SU-DHL-6 (cell line): ENCODE measurements at regions not wholly inside any gene's neighbourhood (a gene's known extent, or its start where the extent isn't known, plus 50 kb on each side); places are given as distances from the start of the nearest gene placed in this dataset.

Source experiments
- H2AFZ ChIP-seq: fragments of 200-600 bp; sonication (generic); 2 replicates; pipeline ENCODE4 v1.6.1; 2014; ENCODE audit warnings: low read depth, mild to moderate bottlenecking, moderate library complexity, mixed read lengths, antibody characterized with exemption, low read length; ENCODE audit not compliant: severe bottlenecking
- H3F3A ChIP-seq: fragments of 200-600 bp; shearing (Covaris generic); 2 replicates; pipeline ENCODE4 v1.6.0; 2016; ENCODE audit warnings: antibody characterized with exemption, mild to moderate bottlenecking; ENCODE audit not compliant: insufficient read depth
- H3K27ac ChIP-seq: fragments of 200-600 bp; sonication (generic); 2 replicates; pipeline ENCODE4 v1.5.1; 2016; ENCODE audit warnings: low read depth, mild to moderate bottlenecking, low read length, moderate library complexity, mixed read lengths
- H3K27me3 ChIP-seq: fragments of 200-600 bp; sonication (generic), shearing (Covaris generic); 2 replicates; pipeline ENCODE4 v1.6.0; 2014; ENCODE audit warnings: mild to moderate bottlenecking, low read length
- H3K36me3 ChIP-seq: fragments of 200-600 bp; sonication (generic); 2 replicates; pipeline ENCODE4 v1.6.1; 2014; ENCODE audit warnings: mild to moderate bottlenecking, low read length, mixed read lengths
- H3K4me2 ChIP-seq: fragments of 300-600, 200-600 bp; shearing (Covaris generic), sonication (generic); 2 replicates; pipeline ENCODE4 v1.6.0; 2014; ENCODE audit warnings: low read length, low read depth, mild to moderate bottlenecking; ENCODE audit not compliant: poor library complexity, severe bottlenecking
- H3K4me3 ChIP-seq: fragments of 200-600 bp; sonication (generic); 2 replicates; pipeline ENCODE4 v1.5.1; 2014; ENCODE audit warnings: antibody characterized with exemption, low read length, mild to moderate bottlenecking, mixed read lengths; ENCODE audit not compliant: insufficient read depth, poor library complexity, severe bottlenecking
- H3K79me2 ChIP-seq: fragments of 200-600 bp; sonication (generic); 2 replicates; pipeline ENCODE4 v1.6.1; 2014; ENCODE audit warnings: mild to moderate bottlenecking, low read length, moderate library complexity; ENCODE audit not compliant: insufficient read depth
- H3K9ac ChIP-seq: fragments of 200-600 bp; sonication (generic); 2 replicates; pipeline ENCODE4 v1.7.0; 2014; ENCODE audit warnings: mild to moderate bottlenecking, low read length
- H3K9me2 ChIP-seq: fragments of 200-600 bp; sonication (generic); replicated peaks from 2 replicates; pipeline ENCODE4 v1.6.1; 2014; ENCODE audit warnings: low read length; ENCODE audit not compliant: insufficient read depth
- H3K9me3 ChIP-seq: fragments of 200-600 bp; sonication (generic); 2 replicates; pipeline ENCODE4 v1.6.1; 2014; ENCODE audit warnings: low read length, mixed read lengths; ENCODE audit not compliant: insufficient read depth
- H4K20me1 ChIP-seq: fragments of 200-600 bp; sonication (generic); 2 replicates; pipeline ENCODE4 v1.6.1; 2014; ENCODE audit warnings: low read depth, mild to moderate bottlenecking, antibody characterized with exemption, low read length, moderate library complexity, mixed read lengths
- EZH2phosphoT487 ChIP-seq: fragments of 200-600 bp; sonication (generic), shearing (Covaris generic); conservative IDR thresholded peaks from 2 replicates; pipeline ENCODE4 v1.6.1; 2018; ENCODE audit warnings: mild to moderate bottlenecking, antibody characterized with exemption, low read length, moderate library complexity, mixed read lengths
- TF ChIP-seq, protein P1 (sequence below): fragments of 200-600 bp; sonication (generic); IDR thresholded peaks from one replicate; pipeline ENCODE4 v1.5.1; 2017; ENCODE audit warnings: antibody characterized with exemption, mild to moderate bottlenecking, low read length, moderate library complexity; ENCODE audit not compliant: insufficient read depth, poor library complexity, severe bottlenecking

DNA sequence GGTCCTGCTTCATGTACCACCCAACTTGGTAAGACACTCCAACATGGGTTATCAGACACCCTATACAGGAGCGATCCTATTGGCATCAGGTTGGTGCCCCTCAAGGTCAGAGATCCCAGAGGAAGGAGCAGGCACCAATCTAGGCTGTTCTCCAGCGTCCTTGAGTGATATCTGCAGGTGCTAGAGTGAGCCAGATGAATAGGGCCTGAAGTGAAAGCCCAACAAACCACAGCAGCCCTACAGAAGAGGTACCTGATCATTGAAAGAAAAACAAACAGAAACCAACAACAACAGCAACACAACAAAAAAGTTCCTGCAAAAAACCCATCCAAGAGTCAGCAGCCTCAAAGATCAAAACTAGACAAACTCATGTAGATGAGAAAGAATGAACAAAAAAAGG lies 584.8 kb downstream of the HINT1 start:
- Histone ChIP-seq H3K9ac (no peak overlapping the region), H3K27ac (no peak overlapping the region), H3K36me3 (no peaks in the 10 kb centered on the region), H3K4me2 (no peak overlapping the region), H3F3A (no peaks in the 10 kb centered on the region), H3K27me3 (no peaks in the 10 kb centered on the region), H3K4me3 (no peak overlapping the region), H4K20me1 (no peaks in the 10 kb centered on the region), H3K9me2 (no peaks in the 10 kb centered on the region), H2AFZ (no peak overlapping the region), H3K79me2 (no peaks in the 10 kb centered on the region), H3K9me3 (no peaks in the 10 kb centered on the region)
- no peak for TF ChIP-seq EZH2phosphoT487
- TF ChIP-seq, protein P1, sequence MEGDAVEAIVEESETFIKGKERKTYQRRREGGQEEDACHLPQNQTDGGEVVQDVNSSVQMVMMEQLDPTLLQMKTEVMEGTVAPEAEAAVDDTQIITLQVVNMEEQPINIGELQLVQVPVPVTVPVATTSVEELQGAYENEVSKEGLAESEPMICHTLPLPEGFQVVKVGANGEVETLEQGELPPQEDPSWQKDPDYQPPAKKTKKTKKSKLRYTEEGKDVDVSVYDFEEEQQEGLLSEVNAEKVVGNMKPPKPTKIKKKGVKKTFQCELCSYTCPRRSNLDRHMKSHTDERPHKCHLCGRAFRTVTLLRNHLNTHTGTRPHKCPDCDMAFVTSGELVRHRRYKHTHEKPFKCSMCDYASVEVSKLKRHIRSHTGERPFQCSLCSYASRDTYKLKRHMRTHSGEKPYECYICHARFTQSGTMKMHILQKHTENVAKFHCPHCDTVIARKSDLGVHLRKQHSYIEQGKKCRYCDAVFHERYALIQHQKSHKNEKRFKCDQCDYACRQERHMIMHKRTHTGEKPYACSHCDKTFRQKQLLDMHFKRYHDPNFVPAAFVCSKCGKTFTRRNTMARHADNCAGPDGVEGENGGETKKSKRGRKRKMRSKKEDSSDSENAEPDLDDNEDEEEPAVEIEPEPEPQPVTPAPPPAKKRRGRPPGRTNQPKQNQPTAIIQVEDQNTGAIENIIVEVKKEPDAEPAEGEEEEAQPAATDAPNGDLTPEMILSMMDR = no peak

GRCh38 chr5:130578354-130578753 lies 586.7 kb downstream of the HINT1 start:
- Histone ChIP-seq H3K9me2 (no peaks in the 10 kb centered on the region), H3K36me3 (no peaks in the 10 kb centered on the region), H4K20me1 (no peaks in the 10 kb centered on the region), H3F3A (no peaks in the 10 kb centered on the region), H3K79me2 (no peaks in the 10 kb centered on the region), H3K27ac (no peak overlapping the region), H3K9ac (no peak overlapping the region), H3K27me3 (no peaks in the 10 kb centered on the region), H3K4me2 (no peak overlapping the region), H2AFZ (no peak overlapping the region), H3K9me3 (no peaks in the 10 kb centered on the region), H3K4me3 (no peak overlapping the region)
- TF ChIP-seq, protein P1 = no peak
- no peak for TF ChIP-seq EZH2phosphoT487

DNA sequence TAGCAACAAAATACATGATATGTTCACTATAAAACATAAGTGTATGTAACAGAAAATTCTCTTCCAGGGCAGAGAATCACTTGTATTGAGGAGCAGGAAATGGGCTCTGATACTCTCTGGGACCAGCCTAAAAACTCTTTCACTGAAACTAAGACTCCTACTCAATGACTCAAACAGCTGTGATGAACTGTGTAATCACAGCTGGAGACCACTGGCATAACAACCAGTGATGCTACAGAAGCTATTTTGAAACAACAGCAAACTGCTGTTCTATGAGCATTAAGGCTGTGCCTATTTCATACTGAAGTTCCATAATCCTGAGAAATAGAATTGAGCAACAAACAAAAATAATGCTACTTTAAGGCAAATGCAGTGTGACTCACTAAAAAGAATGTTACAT lies 594.0 kb downstream of the HINT1 start:
- no peaks in the 10 kb centered on the region for H3K36me3 ChIP-seq
- no peaks in the 10 kb centered on the region for H4K20me1 ChIP-seq
- no peaks in the 10 kb centered on the region for H3K9me2 ChIP-seq
- H3K4me3 ChIP-seq = no peak overlapping the region
- H3K4me2 ChIP-seq = no peak overlapping the region
- H3F3A ChIP-seq = no peaks in the 10 kb centered on the region
- H3K9me3 ChIP-seq = no peaks in the 10 kb centered on the region
- H2AFZ ChIP-seq = no peak overlapping the region
- TF ChIP-seq EZH2phosphoT487 = no peak
- TF ChIP-seq, protein P1 = no peak
- H3K27me3 ChIP-seq = no peaks in the 10 kb centered on the region
- no peaks in the 10 kb centered on the region for H3K79me2 ChIP-seq
- H3K9ac ChIP-seq = no peak overlapping the region
- no peak overlapping the region for H3K27ac ChIP-seq
